GM23338 (cell line): ENCODE measurements at regions not wholly inside any gene's neighbourhood (a gene's known extent, or its start where the extent isn't known, plus 50 kb on each side); places are given as distances from the start of the nearest gene placed in this dataset.

ENCODE experiments used
- ATAC-seq: fragments of 200-7000 bp; cut with Tn5 transposase; 3 replicates; pipeline ENCODE4 v1.9.1; 2020
- DNase-seq: peaks from one replicate; pipeline ENCODE4 v3.0.0-alpha.2; 2015; ENCODE audit warnings: low spot score
- H2AFZ ChIP-seq: fragments of 200-600 bp; sonication (generic); 2 replicates; pipeline ENCODE4 v1.8.0; 2016; ENCODE audit warnings: antibody characterized with exemption, mild to moderate bottlenecking, moderate library complexity
- H3F3A ChIP-seq: fragments of 200-600 bp; sonication (generic); replicated peaks from 2 replicates; pipeline ENCODE4 v1.8.0; 2017; ENCODE audit warnings: antibody characterized with exemption, mixed run types, low read depth
- H3K27ac ChIP-seq: fragments of 200-600 bp; sonication (generic); 2 replicates; pipeline ENCODE4 v1.6.1; 2016; ENCODE audit warnings: low read depth
- H3K27me3 ChIP-seq: fragments of 200-600 bp; sonication (generic); 2 replicates; pipeline ENCODE4 v1.8.0; 2016; ENCODE audit warnings: mild to moderate bottlenecking, mixed run types, moderate library complexity; ENCODE audit not compliant: insufficient read depth
- H3K36me3 ChIP-seq: fragments of 200-600 bp; sonication (generic); 2 replicates; pipeline ENCODE4 v1.8.0; 2016; ENCODE audit warnings: mild to moderate bottlenecking; ENCODE audit not compliant: insufficient read depth
- H3K4me1 ChIP-seq: fragments of 200-600 bp; sonication (generic); 2 replicates; pipeline ENCODE4 v1.8.0; 2016; ENCODE audit warnings: mild to moderate bottlenecking, moderate library complexity; ENCODE audit not compliant: insufficient read depth
- H3K4me2 ChIP-seq: fragments of 200-600 bp; sonication (generic); 2 replicates; pipeline ENCODE4 v1.7.1; 2017; ENCODE audit warnings: mixed run types
- H3K4me3 ChIP-seq: fragments of 200-600 bp; sonication (generic); 2 replicates; pipeline ENCODE4 v1.6.1; 2016; ENCODE audit warnings: mixed run types
- H3K79me2 ChIP-seq: fragments of 200-600 bp; sonication (generic); replicated peaks from 2 replicates; pipeline ENCODE4 v1.8.0; 2017; ENCODE audit warnings: mild to moderate bottlenecking; ENCODE audit not compliant: insufficient read depth
- H3K9me2 ChIP-seq: fragments of 200-600 bp; sonication (generic); 2 replicates; pipeline ENCODE4 v1.8.0; 2017; ENCODE audit not compliant: insufficient read depth
- H4K20me1 ChIP-seq: fragments of 200-600 bp; sonication (generic); replicated peaks from 2 replicates; pipeline ENCODE4 v1.8.0; 2017; ENCODE audit warnings: mild to moderate bottlenecking; ENCODE audit not compliant: insufficient read depth
- H3K27ac Mint-ChIP-seq: 2 replicates; pipeline ENCODE4 v1.8.0; 2020; ENCODE audit warnings: inconsistent platforms, mild to moderate bottlenecking, moderate library complexity, mixed read lengths
- H3K27me3 Mint-ChIP-seq: 3 replicates; pipeline ENCODE4 v1.8.0; 2022; ENCODE audit warnings: low read depth, mild to moderate bottlenecking, moderate library complexity, mixed read lengths, inconsistent platforms; ENCODE audit not compliant: insufficient read depth, poor library complexity
- H3K36me3 Mint-ChIP-seq: 3 replicates; pipeline ENCODE4 v1.8.0; 2021; ENCODE audit warnings: low read depth, mild to moderate bottlenecking, inconsistent platforms, moderate library complexity, mixed read lengths
- H3K4me1 Mint-ChIP-seq: 3 replicates; pipeline ENCODE4 v1.8.0; 2020; ENCODE audit warnings: mild to moderate bottlenecking, inconsistent platforms, mixed read lengths
- H3K4me3 Mint-ChIP-seq: 3 replicates; pipeline ENCODE4 v1.8.0; 2021; ENCODE audit warnings: moderate library complexity, mild to moderate bottlenecking, inconsistent platforms, mixed read lengths
- H3K9me3 Mint-ChIP-seq: 3 replicates; pipeline ENCODE4 v1.8.0; 2020; ENCODE audit warnings: moderate library complexity, mild to moderate bottlenecking, inconsistent platforms, mixed read lengths
- CREB1 ChIP-seq: fragments of 250-450 bp; sonication (Bioruptor Pico); IDR thresholded peaks from 2 replicates; pipeline ENCODE4 v1.5.0; 2020; ENCODE audit warnings: low read depth, mild to moderate bottlenecking, moderate library complexity
- CTCF ChIP-seq, 2 experiments: fragments of 200-600 bp in 1 of 2; sonication (generic) in 1 of 2; conservative IDR thresholded peaks; 2 replicates each; pipeline versions ENCODE4 v1.5.1 to v1.6.1; 2016 to 2017; ENCODE audit warnings: antibody characterized with exemption in 2 of 2, low read depth in 2 of 2, mild to moderate bottlenecking in 2 of 2, moderate library complexity in 1 of 2
- EZH2 ChIP-seq: fragments of 200-600 bp; sonication (generic); IDR thresholded peaks from one replicate; pipeline ENCODE4 v1.8.0; 2017; ENCODE audit warnings: antibody characterized with exemption, mild to moderate bottlenecking, low read depth; ENCODE audit not compliant: unreplicated experiment
- EZH2phosphoT487 ChIP-seq: fragments of 200-600 bp; sonication (generic); IDR thresholded peaks from one replicate; pipeline ENCODE4 v1.8.1; 2018; ENCODE audit warnings: antibody characterized with exemption; ENCODE audit not compliant: unreplicated experiment
- JUNB ChIP-seq: IDR thresholded peaks from one replicate; pipeline ENCODE4 v1.6.1; 2016; ENCODE audit warnings: antibody characterized with exemption; ENCODE audit not compliant: unreplicated experiment
- NANOG ChIP-seq: IDR thresholded peaks from 2 replicates; pipeline ENCODE4 v1.6.1; 2016; ENCODE audit warnings: antibody characterized with exemption, borderline replicate concordance
- POLR2AphosphoS5 ChIP-seq: IDR thresholded peaks from 2 replicates; pipeline ENCODE4 v1.6.1; 2016; ENCODE audit warnings: antibody characterized with exemption, low read depth
- STAT1 ChIP-seq: IDR thresholded peaks from one replicate; pipeline ENCODE4 v1.6.1; 2016; ENCODE audit warnings: antibody characterized with exemption; ENCODE audit not compliant: unreplicated experiment
- ZNF114 ChIP-seq: fragments of 250-450 bp; sonication (Bioruptor Pico); IDR thresholded peaks from 2 replicates; pipeline ENCODE4 v1.5.0; 2020; ENCODE audit warnings: mild to moderate bottlenecking, moderate library complexity
- ZNF331 ChIP-seq: fragments of 250-450 bp; sonication (Bioruptor Pico); IDR thresholded peaks from 2 replicates; pipeline ENCODE4 v1.5.0; 2020; ENCODE audit warnings: low read depth, mild to moderate bottlenecking, moderate library complexity
- TF ChIP-seq, protein P1 (sequence below): IDR thresholded peaks from one replicate; pipeline ENCODE4 v1.6.1; 2018; ENCODE audit warnings: antibody characterized with exemption; ENCODE audit not compliant: unreplicated experiment
- TF ChIP-seq, protein P2 (sequence below): fragments of 250-450 bp; sonication (Bioruptor Pico); IDR thresholded peaks from 2 replicates; pipeline ENCODE4 v1.5.0; 2020; ENCODE audit warnings: mild to moderate bottlenecking, moderate library complexity
- TF ChIP-seq, protein P3 (sequence below): IDR thresholded peaks from 2 replicates; pipeline ENCODE4 v1.6.1; 2016; ENCODE audit warnings: antibody characterized with exemption

DNA sequence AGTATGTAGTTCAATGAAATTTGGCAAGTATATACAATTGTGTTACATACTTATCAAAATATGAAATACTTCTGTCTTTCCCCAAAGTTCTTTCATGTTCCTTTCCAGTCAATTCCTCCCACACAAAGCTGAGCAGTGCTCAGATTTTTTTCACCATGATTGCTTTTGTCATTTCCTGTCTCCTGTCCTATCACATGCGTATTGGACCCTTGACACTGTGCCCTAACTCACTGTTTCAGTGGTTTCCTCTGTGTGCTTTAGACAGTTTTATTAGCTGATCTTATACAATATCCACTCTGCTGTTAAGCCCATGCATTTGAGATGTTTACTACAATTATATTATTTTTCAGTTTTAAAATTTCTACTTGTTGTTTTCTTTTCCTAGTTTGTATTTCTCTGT, 463.6 kb upstream of the MEF2C start:
- no peak overlapping the region for H3K27ac ChIP-seq
- H3K9me3 Mint-ChIP-seq, result no peaks in the 10 kb centered on the region
- TF ChIP-seq JUNB (no peak), STAT1 (no peak), CTCF (conservative IDR thresholded peaks at IDR 0.05; ENCODE audit: low read depth in 2 of 2) (no peak), POLR2AphosphoS5 (no peak), CREB1 (CRISPR knock-in tag) (no peak), ZNF331 (CRISPR knock-in tag) (no peak), NANOG (no peak), ZNF114 (CRISPR knock-in tag) (no peak), EZH2phosphoT487 (no peak), EZH2 (no peak)
- TF ChIP-seq, protein P1, sequence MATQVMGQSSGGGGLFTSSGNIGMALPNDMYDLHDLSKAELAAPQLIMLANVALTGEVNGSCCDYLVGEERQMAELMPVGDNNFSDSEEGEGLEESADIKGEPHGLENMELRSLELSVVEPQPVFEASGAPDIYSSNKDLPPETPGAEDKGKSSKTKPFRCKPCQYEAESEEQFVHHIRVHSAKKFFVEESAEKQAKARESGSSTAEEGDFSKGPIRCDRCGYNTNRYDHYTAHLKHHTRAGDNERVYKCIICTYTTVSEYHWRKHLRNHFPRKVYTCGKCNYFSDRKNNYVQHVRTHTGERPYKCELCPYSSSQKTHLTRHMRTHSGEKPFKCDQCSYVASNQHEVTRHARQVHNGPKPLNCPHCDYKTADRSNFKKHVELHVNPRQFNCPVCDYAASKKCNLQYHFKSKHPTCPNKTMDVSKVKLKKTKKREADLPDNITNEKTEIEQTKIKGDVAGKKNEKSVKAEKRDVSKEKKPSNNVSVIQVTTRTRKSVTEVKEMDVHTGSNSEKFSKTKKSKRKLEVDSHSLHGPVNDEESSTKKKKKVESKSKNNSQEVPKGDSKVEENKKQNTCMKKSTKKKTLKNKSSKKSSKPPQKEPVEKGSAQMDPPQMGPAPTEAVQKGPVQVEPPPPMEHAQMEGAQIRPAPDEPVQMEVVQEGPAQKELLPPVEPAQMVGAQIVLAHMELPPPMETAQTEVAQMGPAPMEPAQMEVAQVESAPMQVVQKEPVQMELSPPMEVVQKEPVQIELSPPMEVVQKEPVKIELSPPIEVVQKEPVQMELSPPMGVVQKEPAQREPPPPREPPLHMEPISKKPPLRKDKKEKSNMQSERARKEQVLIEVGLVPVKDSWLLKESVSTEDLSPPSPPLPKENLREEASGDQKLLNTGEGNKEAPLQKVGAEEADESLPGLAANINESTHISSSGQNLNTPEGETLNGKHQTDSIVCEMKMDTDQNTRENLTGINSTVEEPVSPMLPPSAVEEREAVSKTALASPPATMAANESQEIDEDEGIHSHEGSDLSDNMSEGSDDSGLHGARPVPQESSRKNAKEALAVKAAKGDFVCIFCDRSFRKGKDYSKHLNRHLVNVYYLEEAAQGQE, result no peak
- TF ChIP-seq, protein P2, sequence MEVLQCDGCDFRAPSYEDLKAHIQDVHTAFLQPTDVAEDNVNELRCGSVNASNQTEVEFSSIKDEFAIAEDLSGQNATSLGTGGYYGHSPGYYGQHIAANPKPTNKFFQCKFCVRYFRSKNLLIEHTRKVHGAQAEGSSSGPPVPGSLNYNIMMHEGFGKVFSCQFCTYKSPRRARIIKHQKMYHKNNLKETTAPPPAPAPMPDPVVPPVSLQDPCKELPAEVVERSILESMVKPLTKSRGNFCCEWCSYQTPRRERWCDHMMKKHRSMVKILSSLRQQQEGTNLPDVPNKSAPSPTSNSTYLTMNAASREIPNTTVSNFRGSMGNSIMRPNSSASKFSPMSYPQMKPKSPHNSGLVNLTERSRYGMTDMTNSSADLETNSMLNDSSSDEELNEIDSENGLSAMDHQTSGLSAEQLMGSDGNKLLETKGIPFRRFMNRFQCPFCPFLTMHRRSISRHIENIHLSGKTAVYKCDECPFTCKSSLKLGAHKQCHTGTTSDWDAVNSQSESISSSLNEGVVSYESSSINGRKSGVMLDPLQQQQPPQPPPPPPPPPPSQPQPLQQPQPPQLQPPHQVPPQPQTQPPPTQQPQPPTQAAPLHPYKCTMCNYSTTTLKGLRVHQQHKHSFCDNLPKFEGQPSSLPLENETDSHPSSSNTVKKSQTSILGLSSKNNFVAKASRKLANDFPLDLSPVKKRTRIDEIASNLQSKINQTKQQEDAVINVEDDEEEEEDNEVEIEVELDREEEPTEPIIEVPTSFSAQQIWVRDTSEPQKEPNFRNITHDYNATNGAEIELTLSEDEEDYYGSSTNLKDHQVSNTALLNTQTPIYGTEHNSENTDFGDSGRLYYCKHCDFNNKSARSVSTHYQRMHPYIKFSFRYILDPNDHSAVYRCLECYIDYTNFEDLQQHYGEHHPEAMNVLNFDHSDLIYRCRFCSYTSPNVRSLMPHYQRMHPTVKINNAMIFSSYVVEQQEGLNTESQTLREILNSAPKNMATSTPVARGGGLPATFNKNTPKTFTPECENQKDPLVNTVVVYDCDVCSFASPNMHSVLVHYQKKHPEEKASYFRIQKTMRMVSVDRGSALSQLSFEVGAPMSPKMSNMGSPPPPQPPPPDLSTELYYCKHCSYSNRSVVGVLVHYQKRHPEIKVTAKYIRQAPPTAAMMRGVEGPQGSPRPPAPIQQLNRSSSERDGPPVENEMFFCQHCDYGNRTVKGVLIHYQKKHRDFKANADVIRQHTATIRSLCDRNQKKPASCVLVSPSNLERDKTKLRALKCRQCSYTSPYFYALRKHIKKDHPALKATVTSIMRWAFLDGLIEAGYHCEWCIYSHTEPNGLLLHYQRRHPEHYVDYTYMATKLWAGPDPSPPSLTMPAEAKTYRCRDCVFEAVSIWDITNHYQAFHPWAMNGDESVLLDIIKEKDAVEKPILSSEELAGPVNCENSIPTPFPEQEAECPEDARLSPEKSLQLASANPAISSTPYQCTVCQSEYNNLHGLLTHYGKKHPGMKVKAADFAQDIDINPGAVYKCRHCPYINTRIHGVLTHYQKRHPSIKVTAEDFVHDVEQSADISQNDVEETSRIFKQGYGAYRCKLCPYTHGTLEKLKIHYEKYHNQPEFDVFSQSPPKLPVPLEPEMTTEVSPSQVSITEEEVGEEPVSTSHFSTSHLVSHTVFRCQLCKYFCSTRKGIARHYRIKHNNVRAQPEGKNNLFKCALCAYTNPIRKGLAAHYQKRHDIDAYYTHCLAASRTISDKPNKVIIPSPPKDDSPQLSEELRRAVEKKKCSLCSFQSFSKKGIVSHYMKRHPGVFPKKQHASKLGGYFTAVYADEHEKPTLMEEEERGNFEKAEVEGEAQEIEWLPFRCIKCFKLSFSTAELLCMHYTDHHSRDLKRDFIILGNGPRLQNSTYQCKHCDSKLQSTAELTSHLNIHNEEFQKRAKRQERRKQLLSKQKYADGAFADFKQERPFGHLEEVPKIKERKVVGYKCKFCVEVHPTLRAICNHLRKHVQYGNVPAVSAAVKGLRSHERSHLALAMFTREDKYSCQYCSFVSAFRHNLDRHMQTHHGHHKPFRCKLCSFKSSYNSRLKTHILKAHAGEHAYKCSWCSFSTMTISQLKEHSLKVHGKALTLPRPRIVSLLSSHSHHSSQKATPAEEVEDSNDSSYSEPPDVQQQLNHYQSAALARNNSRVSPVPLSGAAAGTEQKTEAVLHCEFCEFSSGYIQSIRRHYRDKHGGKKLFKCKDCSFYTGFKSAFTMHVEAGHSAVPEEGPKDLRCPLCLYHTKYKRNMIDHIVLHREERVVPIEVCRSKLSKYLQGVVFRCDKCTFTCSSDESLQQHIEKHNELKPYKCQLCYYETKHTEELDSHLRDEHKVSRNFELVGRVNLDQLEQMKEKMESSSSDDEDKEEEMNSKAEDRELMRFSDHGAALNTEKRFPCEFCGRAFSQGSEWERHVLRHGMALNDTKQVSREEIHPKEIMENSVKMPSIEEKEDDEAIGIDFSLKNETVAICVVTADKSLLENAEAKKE (CRISPR knock-in tag), result no peak
- TF ChIP-seq, protein P3, sequence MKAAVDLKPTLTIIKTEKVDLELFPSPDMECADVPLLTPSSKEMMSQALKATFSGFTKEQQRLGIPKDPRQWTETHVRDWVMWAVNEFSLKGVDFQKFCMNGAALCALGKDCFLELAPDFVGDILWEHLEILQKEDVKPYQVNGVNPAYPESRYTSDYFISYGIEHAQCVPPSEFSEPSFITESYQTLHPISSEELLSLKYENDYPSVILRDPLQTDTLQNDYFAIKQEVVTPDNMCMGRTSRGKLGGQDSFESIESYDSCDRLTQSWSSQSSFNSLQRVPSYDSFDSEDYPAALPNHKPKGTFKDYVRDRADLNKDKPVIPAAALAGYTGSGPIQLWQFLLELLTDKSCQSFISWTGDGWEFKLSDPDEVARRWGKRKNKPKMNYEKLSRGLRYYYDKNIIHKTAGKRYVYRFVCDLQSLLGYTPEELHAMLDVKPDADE, result no peak

More for the DNA sequence above, 463.6 kb upstream of the MEF2C start:
- Mint-ChIP-seq H3K27ac (no peak overlapping the region; the same call in 1 of the 2 replicates), H3K4me1 (peaks cover 10% of the 10 kb centered on the region; the same call in 2 of the 3 replicates), H3K27me3 (no peaks in the 10 kb centered on the region), H3K4me3 (no peak overlapping the region), H3K36me3 (no peaks in the 10 kb centered on the region)
- Histone ChIP-seq H2AFZ (no peak overlapping the region), H3K79me2 (no peaks in the 10 kb centered on the region), H3K36me3 (no peaks in the 10 kb centered on the region), H4K20me1 (no peaks in the 10 kb centered on the region), H3K9me2 (no peaks in the 10 kb centered on the region), H3K27me3 (no peaks in the 10 kb centered on the region), H3K4me1 (no peaks in the 10 kb centered on the region), H3K4me3 (no peak overlapping the region), H3K4me2 (no peak overlapping the region), H3F3A (no peaks in the 10 kb centered on the region)
- DNase-seq (no peak), ATAC-seq (no peak)
